Endodermal cell (in vitro differentiated cells): ENCODE measurements at regions not wholly inside any gene's neighbourhood (a gene's known extent, or its start where the extent isn't known, plus 50 kb on each side); places are given as distances from the start of the nearest gene placed in this dataset.

Source experiments
- DNase-seq: peaks from one replicate; pipeline ENCODE4 v3.0.0-alpha.2; 2017
- H3K27ac ChIP-seq: 2 replicates; pipeline ENCODE4 v1.5.1; 2013; ENCODE audit warnings: mild to moderate bottlenecking, low read depth, low read length, moderate library complexity
- H3K27me3 ChIP-seq: 2 replicates; pipeline ENCODE4 v1.6.1; 2013; ENCODE audit warnings: mild to moderate bottlenecking, low read length, moderate library complexity; ENCODE audit not compliant: insufficient read depth, control insufficient read depth, poor library complexity, severe bottlenecking
- H3K36me3 ChIP-seq: 2 replicates; pipeline ENCODE4 v1.7.0; 2013; ENCODE audit warnings: mild to moderate bottlenecking, low read length, moderate library complexity; ENCODE audit not compliant: control insufficient read depth, insufficient read depth
- H3K4me1 ChIP-seq: one replicate; pipeline ENCODE4 v1.7.0; 2013; ENCODE audit warnings: low read length; ENCODE audit not compliant: control insufficient read depth, insufficient read depth
- H3K4me3 ChIP-seq: 2 replicates; pipeline ENCODE4 v1.5.1; 2013; ENCODE audit warnings: mild to moderate bottlenecking, low read length, moderate library complexity
- H3K9ac ChIP-seq: 2 replicates; pipeline ENCODE4 v1.6.1; 2013; ENCODE audit warnings: mild to moderate bottlenecking, low read length, moderate library complexity; ENCODE audit not compliant: poor library complexity, severe bottlenecking; ENCODE audit errors: extremely low read depth
- H3K9me3 ChIP-seq: 2 replicates; pipeline ENCODE4 v1.6.1; 2013; ENCODE audit warnings: mild to moderate bottlenecking, low read length, moderate library complexity; ENCODE audit not compliant: control insufficient read depth
- H3K27ac Mint-ChIP-seq: 2 replicates; pipeline ENCODE4 v1.8.0; 2020; ENCODE audit warnings: mixed read lengths
- H3K27me3 Mint-ChIP-seq: 2 replicates; pipeline ENCODE4 v1.8.0; 2021; ENCODE audit warnings: mild to moderate bottlenecking, mixed read lengths; ENCODE audit not compliant: insufficient read depth
- H3K36me3 Mint-ChIP-seq: 2 replicates; pipeline ENCODE4 v1.8.0; 2020; ENCODE audit warnings: low read depth, mixed read lengths
- H3K4me1 Mint-ChIP-seq: 2 replicates; pipeline ENCODE4 v1.8.0; 2020; ENCODE audit warnings: mixed read lengths
- H3K4me3 Mint-ChIP-seq: 2 replicates; pipeline ENCODE4 v1.8.0; 2020; ENCODE audit warnings: mild to moderate bottlenecking, moderate library complexity, mixed read lengths
- H3K9me3 Mint-ChIP-seq: 2 replicates; pipeline ENCODE4 v1.8.0; 2020; ENCODE audit warnings: mild to moderate bottlenecking, mixed read lengths
- CTCF ChIP-seq: fragments of 200-600 bp; sonication (generic); conservative IDR thresholded peaks from 2 replicates; pipeline ENCODE4 v1.5.0; 2021; ENCODE audit warnings: antibody characterized with exemption, mild to moderate bottlenecking
- WGBS, 2 experiments: methylation state at CpG; one replicate each; pipeline versions ENCODE4 v1.1.5 to v1.1.7; 2013; ENCODE audit warnings: missing lambda C conversion rate in 2 of 2, mixed read lengths in 1 of 2; ENCODE audit not compliant: insufficient coverage in 1 of 2, insufficient read length in 1 of 2; 5-methylcytosine and 5-hydroxymethylcytosine counted together

- Histone ChIP-seq H3K4me3 (no peak overlapping the region), H3K36me3 (no peaks in the 10 kb centered on the region), H3K9ac (no peak overlapping the region), H3K4me1 (no peaks in the 10 kb centered on the region), H3K27me3 (peaks cover 21% of the 10 kb centered on the region), H3K9me3 (no peaks in the 10 kb centered on the region), H3K27ac (no peak overlapping the region)
- TF ChIP-seq CTCF: no peak
- Mint-ChIP-seq H3K36me3 (no peaks in the 10 kb centered on the region), H3K27ac (no peak overlapping the region), H3K27me3 (peaks cover 8% of the 10 kb centered on the region), H3K9me3 (no peaks in the 10 kb centered on the region), H3K4me1 (peaks cover 7% of the 10 kb centered on the region), H3K4me3 (no peak overlapping the region)
- no peak for DNase-seq
- WGBS, 2 experiments: 75% methylated on average over 1 of the region's 2 CpGs; no CpG with 5 or more reads in 1 of the 2 experiments
Observed at GRCh38 chr17:13962716-13963240, 106.5 kb upstream of the COX10 start.

GRCh38 chr17:13967416-13967815, 101.9 kb upstream of the COX10 start:
- no peak for TF ChIP-seq CTCF
- 92% methylated on average over 7 of the region's 7 CpGs; no CpG with 5 or more reads in 1 of the 2 experiments for WGBS, 2 experiments

GRCh38 chr17:13970531-13970930, 98.8 kb upstream of the COX10 start:
- no peak for DNase-seq
- peaks cover 4% of the 10 kb centered on the region for H3K27me3 Mint-ChIP-seq
- Histone ChIP-seq H3K4me1 (no peaks in the 10 kb centered on the region), H3K9me3 (no peaks in the 10 kb centered on the region), H3K36me3 (no peaks in the 10 kb centered on the region), H3K4me3 (no peak overlapping the region), H3K27me3 (peaks cover 12% of the 10 kb centered on the region), H3K27ac (no peak overlapping the region), H3K9ac (no peak overlapping the region)
- H3K27ac Mint-ChIP-seq: no peak overlapping the region
- WGBS, 2 experiments: 71 to 82% methylated on average over 1 to 5 of the region's 5 CpGs
- no peak for TF ChIP-seq CTCF
- no peaks in the 10 kb centered on the region for H3K9me3 Mint-ChIP-seq
- H3K4me3 Mint-ChIP-seq: no peak overlapping the region
- H3K4me1 Mint-ChIP-seq: peaks cover 4% of the 10 kb centered on the region
- no peaks in the 10 kb centered on the region for H3K36me3 Mint-ChIP-seq

More at GRCh38 chr17:13967416-13967815, 101.9 kb upstream of the COX10 start:
- no peak for DNase-seq
- H3K27me3 ChIP-seq: peaks cover 21% of the 10 kb centered on the region
- Mint-ChIP-seq H3K4me1 (peaks cover 10% of the 10 kb centered on the region), H3K27ac (no peak overlapping the region), H3K4me3 (no peak overlapping the region), H3K9me3 (no peaks in the 10 kb centered on the region), H3K36me3 (no peaks in the 10 kb centered on the region), H3K27me3 (peaks cover 8% of the 10 kb centered on the region)
- H3K9ac ChIP-seq: no peak overlapping the region
- no peaks in the 10 kb centered on the region for H3K9me3 ChIP-seq
- H3K4me1 ChIP-seq: no peaks in the 10 kb centered on the region
- H3K27ac ChIP-seq: no peak overlapping the region
- H3K4me3 ChIP-seq: no peak overlapping the region
- H3K36me3 ChIP-seq: no peaks in the 10 kb centered on the region
